ENCODE measurements at regions not wholly inside any gene's neighbourhood (a gene's known extent, or its start where the extent isn't known, plus 50 kb on each side); places are given as distances from the start of the nearest gene placed in this dataset.

DNA sequence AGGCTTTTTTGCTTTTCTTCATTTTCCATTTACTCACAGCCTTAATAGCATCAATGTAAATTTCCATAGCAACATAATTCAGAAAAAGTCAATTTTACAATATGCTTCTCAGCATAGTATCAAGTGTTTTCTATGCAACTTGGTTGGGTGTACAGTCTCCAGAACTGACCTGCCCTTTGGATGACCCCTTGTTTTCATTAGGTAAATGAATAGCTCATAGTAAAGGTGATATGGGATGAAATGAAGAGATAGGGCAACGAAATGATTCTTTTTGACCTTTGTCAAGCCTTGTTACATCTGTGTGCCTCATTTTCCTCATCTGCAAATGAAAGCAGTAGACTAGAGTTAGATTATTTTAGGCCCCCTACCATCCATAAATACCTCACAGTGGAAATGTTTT is 1081.0 kb downstream of the TMTC2 start:
- TF ChIP-seq, protein P1, sequence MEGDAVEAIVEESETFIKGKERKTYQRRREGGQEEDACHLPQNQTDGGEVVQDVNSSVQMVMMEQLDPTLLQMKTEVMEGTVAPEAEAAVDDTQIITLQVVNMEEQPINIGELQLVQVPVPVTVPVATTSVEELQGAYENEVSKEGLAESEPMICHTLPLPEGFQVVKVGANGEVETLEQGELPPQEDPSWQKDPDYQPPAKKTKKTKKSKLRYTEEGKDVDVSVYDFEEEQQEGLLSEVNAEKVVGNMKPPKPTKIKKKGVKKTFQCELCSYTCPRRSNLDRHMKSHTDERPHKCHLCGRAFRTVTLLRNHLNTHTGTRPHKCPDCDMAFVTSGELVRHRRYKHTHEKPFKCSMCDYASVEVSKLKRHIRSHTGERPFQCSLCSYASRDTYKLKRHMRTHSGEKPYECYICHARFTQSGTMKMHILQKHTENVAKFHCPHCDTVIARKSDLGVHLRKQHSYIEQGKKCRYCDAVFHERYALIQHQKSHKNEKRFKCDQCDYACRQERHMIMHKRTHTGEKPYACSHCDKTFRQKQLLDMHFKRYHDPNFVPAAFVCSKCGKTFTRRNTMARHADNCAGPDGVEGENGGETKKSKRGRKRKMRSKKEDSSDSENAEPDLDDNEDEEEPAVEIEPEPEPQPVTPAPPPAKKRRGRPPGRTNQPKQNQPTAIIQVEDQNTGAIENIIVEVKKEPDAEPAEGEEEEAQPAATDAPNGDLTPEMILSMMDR (IDR thresholded peaks at IDR 0.05; ENCODE audit: low read depth, low read length), result no peak
- no peak overlapping the region for H3K27ac ChIP-seq (ENCODE audit: low read depth, low read length)
- no peaks in the 10 kb centered on the region for H3K27me3 ChIP-seq (ENCODE audit: control insufficient read depth, insufficient read depth, low read length)
- ChIA-PET CTCF (no interaction called here), POLR2A (no interaction called here)
- no peaks in the 10 kb centered on the region; the same call in 1 of the 2 replicates for H3K9me3 ChIP-seq (ENCODE audit: control insufficient read depth, insufficient read depth, low read length)
- no peak for DNase-seq (ENCODE audit: low read depth, low spot score)
- H3K4me3 ChIP-seq (ENCODE audit: low read depth, low read length), result no peak overlapping the region

DNA sequence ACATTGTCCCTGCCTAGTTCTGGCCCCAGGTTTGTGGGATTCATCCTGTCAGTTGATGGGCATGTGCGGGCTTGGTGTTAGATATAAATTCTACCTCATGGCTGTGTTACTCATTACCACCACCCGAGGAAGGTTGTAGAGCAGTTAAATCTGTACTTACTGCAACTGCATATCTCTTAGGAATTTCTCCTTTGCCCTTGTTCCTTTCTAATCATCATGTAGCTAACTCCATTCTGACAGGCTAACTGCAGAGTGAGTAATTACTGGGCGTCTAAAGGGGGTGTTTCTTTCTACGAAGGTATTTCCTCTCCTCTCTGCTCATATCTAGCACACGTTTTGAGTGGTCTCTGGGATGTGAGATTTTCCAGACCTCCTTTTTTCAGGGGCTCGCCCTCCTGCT is 1076.7 kb downstream of the TMTC2 start:
- H3K27me3 ChIP-seq (ENCODE audit: control insufficient read depth, insufficient read depth, low read length), result no peaks in the 10 kb centered on the region
- CTCF ChIA-PET, result no interaction called here
- TF ChIP-seq, protein P1 (IDR thresholded peaks at IDR 0.05; ENCODE audit: low read depth, low read length), result no peak
- no peaks in the 10 kb centered on the region; the same call in 1 of the 2 replicates for H3K9me3 ChIP-seq (ENCODE audit: control insufficient read depth, insufficient read depth, low read length)
- POLR2A ChIA-PET, result no interaction called here
- H3K4me3 ChIP-seq (ENCODE audit: low read depth, low read length), result no peak overlapping the region
- DNase-seq (ENCODE audit: low read depth, low spot score), result no peak
- no peak overlapping the region for H3K27ac ChIP-seq (ENCODE audit: low read depth, low read length)

DNA sequence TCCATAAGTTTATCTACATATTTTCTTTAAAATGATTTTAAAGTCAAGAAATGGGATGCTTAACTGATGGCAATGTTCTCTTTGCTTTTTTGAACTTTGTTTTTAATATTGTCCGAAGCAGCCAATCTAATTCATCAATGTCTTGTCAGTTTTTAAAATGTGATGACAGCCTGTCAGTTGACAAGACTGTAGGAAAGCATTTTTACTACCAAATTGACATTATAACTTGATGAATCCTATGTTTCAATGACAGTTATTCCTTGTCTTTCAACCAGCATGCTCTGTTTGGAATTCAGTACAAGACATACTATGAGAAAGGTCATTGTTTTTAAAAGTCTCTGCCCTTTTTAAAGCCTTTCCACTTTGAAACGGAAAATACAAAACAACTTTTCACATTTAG is 1073.2 kb downstream of the TMTC2 start:
- no peaks in the 10 kb centered on the region for H3K9me3 ChIP-seq (ENCODE audit: control insufficient read depth, insufficient read depth, low read length)
- ChIA-PET CTCF (no interaction called here), POLR2A (no interaction called here)
- H3K27me3 ChIP-seq (ENCODE audit: control insufficient read depth, insufficient read depth, low read length), result no peaks in the 10 kb centered on the region
- H3K4me3 ChIP-seq (ENCODE audit: low read depth, low read length), result no peak overlapping the region
- TF ChIP-seq, protein P1 (IDR thresholded peaks at IDR 0.05; ENCODE audit: low read depth, low read length), result no peak
- DNase-seq (ENCODE audit: low read depth, low spot score), result no peak
- H3K27ac ChIP-seq (ENCODE audit: low read depth, low read length), result no peak overlapping the region

DNA sequence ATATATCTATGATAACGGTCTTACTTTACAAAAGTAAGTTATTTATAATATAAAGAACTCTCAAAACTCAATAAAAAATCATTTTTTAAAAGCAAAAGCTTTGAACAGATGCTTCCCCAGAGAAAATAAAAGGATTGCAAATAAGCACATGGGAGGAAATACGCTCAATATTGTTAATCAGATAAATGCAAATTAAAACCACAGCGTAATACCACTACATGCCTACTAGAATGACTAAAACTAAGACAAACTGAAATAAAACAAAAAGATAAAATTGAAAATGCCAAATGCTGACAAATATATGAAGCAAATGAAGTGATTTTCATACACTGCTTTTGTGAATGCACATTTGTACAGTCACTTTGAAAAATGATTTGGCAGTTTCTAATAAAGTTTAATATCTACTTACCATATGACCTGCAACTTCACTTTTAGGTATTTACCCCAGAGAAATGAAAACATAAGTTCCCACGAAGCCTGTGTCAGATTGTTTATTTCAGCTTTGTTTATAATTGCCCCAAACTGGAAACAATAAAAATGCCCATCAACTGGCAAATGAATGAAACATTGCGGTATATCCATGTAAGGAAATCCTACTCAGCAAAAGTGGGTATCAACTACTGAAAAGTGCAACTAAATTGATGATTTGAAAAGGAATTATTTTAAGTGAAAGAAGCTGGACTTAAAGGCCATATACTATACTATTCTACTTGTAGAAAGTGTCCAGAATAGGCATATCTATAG is 1072.4 kb downstream of the TMTC2 start:
- TF ChIP-seq, protein P1 (IDR thresholded peaks at IDR 0.05; ENCODE audit: low read depth, low read length), result no peak
- Histone ChIP-seq H3K27ac (ENCODE audit: low read depth, low read length) (no peak overlapping the region), H3K9me3 (ENCODE audit: control insufficient read depth, insufficient read depth, low read length) (no peaks in the 10 kb centered on the region), H3K27me3 (ENCODE audit: control insufficient read depth, insufficient read depth, low read length) (no peaks in the 10 kb centered on the region), H3K4me3 (ENCODE audit: low read depth, low read length) (no peak overlapping the region)
- CTCF ChIA-PET, result no interaction called here
- no peak for DNase-seq (ENCODE audit: low read depth, low spot score)
- POLR2A ChIA-PET, result no interaction called here

DNA sequence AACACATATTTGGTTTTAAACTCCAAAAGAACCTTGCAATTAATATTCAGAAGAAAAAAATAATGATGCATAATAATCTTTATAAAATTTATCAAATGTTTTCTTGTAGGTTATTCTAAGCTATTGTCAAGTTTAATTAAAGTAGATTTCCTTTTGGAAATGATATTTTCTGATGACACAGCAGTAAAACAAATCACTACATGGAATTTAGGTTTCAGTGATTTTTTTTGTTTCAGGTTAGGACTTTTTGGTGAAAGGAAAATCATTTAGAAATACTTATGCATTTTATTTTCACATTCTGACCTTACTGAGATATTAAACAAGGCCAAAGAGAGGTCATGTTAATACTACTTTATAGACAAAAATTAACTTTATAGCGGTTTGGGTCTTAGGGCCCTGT is 1067.2 kb downstream of the TMTC2 start:
- TF ChIP-seq, protein P1 (IDR thresholded peaks at IDR 0.05; ENCODE audit: low read depth, low read length), result no peak
- Histone ChIP-seq H3K27ac (ENCODE audit: low read depth, low read length) (no peak overlapping the region), H3K27me3 (ENCODE audit: control insufficient read depth, insufficient read depth, low read length) (no peaks in the 10 kb centered on the region), H3K9me3 (ENCODE audit: control insufficient read depth, insufficient read depth, low read length) (no peaks in the 10 kb centered on the region), H3K4me3 (ENCODE audit: low read depth, low read length) (no peak overlapping the region)
- ChIA-PET POLR2A (no interaction called here), CTCF (no interaction called here)
- no peak for DNase-seq (ENCODE audit: low read depth, low spot score)

Data from AG04450 (cell line).